Fibroblast of villous mesenchyme (primary cell): ENCODE measurements at regions not wholly inside any gene's neighbourhood (a gene's known extent, or its start where the extent isn't known, plus 50 kb on each side); places are given as distances from the start of the nearest gene placed in this dataset.

Experiments used
- DNase-seq: peaks from one replicate; pipeline ENCODE4 v3.0.0-alpha.2; 2010; ENCODE audit warnings: low read depth
- H3K4me3 ChIP-seq: 2 replicates; pipeline ENCODE4 v1.5.1; 2011; ENCODE audit warnings: low read depth, mild to moderate bottlenecking, low read length
- TF ChIP-seq, protein P1 (sequence below): IDR thresholded peaks from 2 replicates; pipeline ENCODE4 v1.5.1; 2012; ENCODE audit warnings: low read depth, mild to moderate bottlenecking, low read length; ENCODE audit not compliant: insufficient read depth

DNA sequence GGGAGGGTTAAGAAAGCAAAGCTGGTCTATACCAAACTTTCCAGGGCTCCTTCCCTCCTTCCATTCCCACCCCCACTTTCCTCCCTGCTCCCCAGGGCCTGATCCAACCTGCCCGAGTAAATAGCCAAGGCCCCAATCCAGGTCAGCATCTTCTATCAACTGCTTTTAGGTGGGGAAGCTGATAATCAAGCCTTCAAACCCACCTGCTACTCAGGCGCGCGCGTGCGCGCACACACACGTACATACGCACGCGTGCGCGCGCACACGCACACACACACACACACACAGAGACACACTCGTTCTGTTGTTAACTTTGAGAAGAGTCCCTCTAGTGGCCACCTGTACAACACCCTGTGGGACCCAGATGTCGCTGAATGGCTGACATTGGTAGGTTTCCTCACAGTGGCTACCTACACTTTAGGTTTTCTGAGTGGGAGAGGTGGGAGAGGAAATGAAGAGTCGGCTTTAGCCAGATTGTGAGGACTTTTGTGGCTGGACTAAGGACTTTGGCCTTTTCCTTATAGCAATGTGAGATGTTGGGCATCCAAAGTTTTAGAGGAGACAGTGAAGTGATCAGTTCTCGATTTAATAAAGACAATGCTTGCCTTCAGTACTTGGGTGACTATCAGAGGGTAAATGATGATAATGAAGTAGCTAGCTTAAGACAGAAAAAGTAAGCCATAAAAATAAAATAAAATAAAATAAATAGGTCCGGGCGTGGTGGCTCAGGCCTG, 179.9 kb upstream of the C2CD4B start:
- H3K4me3 ChIP-seq, result no peak overlapping the region
- TF ChIP-seq, protein P1, sequence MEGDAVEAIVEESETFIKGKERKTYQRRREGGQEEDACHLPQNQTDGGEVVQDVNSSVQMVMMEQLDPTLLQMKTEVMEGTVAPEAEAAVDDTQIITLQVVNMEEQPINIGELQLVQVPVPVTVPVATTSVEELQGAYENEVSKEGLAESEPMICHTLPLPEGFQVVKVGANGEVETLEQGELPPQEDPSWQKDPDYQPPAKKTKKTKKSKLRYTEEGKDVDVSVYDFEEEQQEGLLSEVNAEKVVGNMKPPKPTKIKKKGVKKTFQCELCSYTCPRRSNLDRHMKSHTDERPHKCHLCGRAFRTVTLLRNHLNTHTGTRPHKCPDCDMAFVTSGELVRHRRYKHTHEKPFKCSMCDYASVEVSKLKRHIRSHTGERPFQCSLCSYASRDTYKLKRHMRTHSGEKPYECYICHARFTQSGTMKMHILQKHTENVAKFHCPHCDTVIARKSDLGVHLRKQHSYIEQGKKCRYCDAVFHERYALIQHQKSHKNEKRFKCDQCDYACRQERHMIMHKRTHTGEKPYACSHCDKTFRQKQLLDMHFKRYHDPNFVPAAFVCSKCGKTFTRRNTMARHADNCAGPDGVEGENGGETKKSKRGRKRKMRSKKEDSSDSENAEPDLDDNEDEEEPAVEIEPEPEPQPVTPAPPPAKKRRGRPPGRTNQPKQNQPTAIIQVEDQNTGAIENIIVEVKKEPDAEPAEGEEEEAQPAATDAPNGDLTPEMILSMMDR, result peak; percentile 67
- DNase-seq, result peak; percentile 37

DNA sequence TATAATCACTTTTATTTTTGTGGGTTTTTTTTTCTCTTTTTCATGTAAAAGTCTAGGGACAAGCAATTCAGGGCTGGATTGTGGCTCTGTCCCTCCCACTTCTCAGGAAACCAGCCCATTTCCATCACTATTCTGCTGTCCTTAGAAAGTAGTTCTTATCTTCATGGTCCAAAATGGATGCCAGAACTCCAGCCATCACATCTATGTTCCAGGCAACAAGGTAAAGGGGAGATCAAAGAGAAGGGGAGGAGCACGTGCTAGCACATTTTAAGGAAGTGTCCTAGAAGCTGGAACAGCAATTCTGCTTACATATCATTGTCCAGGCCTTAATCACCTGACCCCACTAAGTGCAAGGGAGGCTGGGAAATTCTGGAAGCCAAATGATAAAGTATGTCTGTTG, 181.1 kb upstream of the C2CD4B start:
- DNase-seq, result no peak
- H3K4me3 ChIP-seq, result no peak overlapping the region
- TF ChIP-seq, protein P1, result no peak

DNA sequence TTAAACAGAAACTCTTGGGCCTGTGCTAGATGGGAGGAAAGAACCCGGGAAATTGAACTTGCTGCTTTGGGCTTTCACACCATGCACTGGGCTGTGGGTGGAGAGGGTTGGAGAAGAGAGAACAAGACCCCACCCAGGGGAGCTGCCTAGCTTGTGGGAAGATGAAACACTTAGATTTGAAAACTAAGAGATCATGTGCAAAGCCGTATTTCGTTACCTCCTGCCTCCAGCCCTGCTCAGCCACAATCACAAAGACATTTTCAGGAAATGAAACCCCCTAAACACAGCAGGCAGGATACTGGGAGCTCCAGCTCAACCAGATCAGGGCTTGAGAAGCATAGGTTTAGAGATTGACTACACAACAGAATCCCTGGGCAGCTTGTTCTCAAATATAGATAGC, 183.0 kb upstream of the C2CD4B start:
- TF ChIP-seq, protein P1, result no peak
- no peak overlapping the region for H3K4me3 ChIP-seq
- no peak for DNase-seq

DNA sequence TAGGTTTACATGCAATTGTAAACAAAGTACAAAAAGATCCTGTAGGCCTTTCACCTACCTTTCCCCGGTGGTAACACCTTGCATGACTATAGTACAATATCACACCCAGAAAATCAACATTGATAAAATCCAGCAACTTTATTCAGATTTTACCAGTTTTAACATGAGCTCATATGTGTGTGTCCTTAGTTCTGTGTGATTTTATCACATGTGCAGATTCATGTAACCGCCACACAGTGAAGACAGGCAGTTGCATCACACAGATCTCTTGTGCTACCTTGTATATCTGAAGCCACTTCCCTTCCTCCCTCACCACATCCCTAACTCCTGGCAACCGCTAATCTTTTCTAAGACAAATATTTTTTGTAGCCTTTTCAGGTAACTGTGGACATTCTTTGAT, 183.5 kb upstream of the C2CD4B start:
- H3K4me3 ChIP-seq, result no peak overlapping the region
- TF ChIP-seq, protein P1, result no peak
- DNase-seq, result no peak

DNA sequence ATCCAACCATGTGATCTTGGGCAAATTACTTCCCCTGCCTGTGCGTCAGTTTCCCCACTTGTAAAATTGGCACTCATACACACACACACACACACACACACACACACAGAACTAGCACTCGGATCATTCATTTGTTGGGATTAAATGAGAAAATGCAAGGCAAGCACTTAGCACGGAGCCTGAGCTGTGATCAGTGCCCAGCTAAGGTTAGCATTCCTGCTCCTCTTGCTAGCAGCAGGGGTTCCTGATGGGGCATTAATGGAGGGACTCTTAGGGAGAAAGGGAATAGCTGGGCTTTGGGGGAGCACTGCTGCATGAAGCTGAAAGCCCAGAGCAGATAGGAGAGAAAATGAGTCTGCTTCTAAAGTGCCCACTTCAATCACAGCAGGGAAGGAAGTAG, 187.7 kb upstream of the C2CD4B start:
- TF ChIP-seq, protein P1, result no peak
- DNase-seq, result no peak
- no peak overlapping the region for H3K4me3 ChIP-seq

DNA sequence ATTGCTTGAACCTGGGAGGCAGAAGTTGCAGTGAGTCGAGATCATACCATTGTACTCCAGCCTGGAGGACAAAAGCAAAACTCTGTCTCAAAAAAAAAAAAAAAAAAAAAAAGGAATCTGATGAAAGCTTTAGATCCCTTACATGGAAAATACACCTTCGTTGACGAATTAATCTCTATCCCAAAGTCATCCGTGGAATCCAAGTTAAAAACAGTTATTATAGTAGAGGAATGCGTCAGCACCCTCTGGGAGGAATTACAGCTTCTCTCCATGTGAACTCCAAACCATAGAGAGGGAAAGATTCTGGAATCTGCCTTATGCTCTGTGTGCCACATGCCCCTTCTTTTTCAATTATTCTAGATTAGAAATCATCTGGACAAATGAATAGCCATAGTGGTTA, 192.3 kb upstream of the C2CD4B start:
- TF ChIP-seq, protein P1, result no peak
- H3K4me3 ChIP-seq, result no peak overlapping the region
- no peak for DNase-seq

DNA sequence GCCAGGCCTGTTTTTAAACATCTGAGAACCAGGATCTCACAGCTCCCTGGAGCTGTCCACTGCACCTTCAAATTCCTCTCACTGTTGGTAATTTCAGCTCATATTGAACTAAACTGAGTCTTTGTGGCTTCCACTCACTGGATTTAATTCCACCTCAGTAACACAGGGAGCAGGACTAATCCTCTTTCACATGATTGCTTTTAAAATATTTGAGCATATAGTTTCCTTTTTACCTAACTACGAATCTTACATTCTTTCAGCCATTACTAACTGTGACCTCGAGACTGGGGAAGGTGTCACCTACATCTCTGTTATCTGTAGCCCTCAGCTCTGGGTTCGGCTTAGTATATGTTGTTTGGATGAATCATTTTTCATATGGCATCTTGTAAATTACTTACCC, 194.3 kb upstream of the C2CD4B start:
- no peak for DNase-seq

More for the DNA sequence above, 194.3 kb upstream of the C2CD4B start:
- H3K4me3 ChIP-seq, result no peak overlapping the region
- TF ChIP-seq, protein P1, result no peak
